ENCODE measurements at regions not wholly inside any gene's neighbourhood (a gene's known extent, or its start where the extent isn't known, plus 50 kb on each side); places are given as distances from the start of the nearest gene placed in this dataset.

DNA sequence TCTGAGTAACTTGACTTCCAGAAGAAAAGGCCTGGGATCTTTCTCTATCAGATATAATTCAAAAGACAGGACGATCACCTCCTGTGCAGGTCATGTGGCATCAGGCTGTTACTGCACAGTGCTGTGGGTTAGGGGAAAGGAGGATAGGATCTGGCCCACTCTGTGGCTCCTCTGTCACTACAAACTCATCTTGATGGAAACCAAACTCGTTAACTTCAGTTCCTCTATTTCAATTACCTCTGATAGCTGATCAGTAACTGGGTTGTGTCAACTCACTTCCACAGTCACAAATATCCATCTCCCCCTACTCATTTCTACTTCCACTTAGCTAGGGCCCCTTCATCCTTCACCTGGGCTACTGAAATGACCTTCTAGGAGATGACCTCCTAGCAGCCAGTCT is 95.2 kb downstream of the RCN1 start:
- dilution Hi-C loops (cut with HindIII; ENCODE audit: low sequenced_read_pairs, unreplicated experiment): no loop called here
- in situ Hi-C loops (cut with MboI; ENCODE audit: low sequenced_read_pairs): no loop called here
- Histone ChIP-seq H3K27me3 (ENCODE audit: control insufficient read depth, insufficient read depth, low read length) (peaks cover 25% of the 10 kb centered on the region), H2BK120ac (ENCODE audit: low read depth, low read length) (no peak overlapping the region), H3K14ac (replicated peaks; ENCODE audit: low read depth, low read length) (no peak overlapping the region), H3K18ac (ENCODE audit: low read depth, low read length) (no peak overlapping the region), H3K9me1 (ENCODE audit: insufficient read depth, low read length) (no peaks in the 10 kb centered on the region), H3K4me3 (ENCODE audit: insufficient read depth, low read depth, low read length) (no peak overlapping the region), H4K8ac (ENCODE audit: low read depth in 2 of 2, low read length in 2 of 2) (no peak overlapping the region), H3K56ac (ENCODE audit: extremely low read depth, insufficient read depth, low read length) (no peak overlapping the region), H2AK9ac (replicated peaks; ENCODE audit: low read depth, low read length, poor library complexity) (no peak overlapping the region), H3K9me3 (ENCODE audit: control insufficient read depth, insufficient read depth, low read length) (no peaks in the 10 kb centered on the region), H2BK5ac (ENCODE audit: low read depth, low read length, poor library complexity, severe bottlenecking) (no peak overlapping the region), H2BK20ac (ENCODE audit: low read depth, low read length) (no peak overlapping the region), H3K79me1 (ENCODE audit: low read depth in 1 of 2, low read length in 2 of 2) (no peaks in the 10 kb centered on the region), H2AK5ac (ENCODE audit: low read depth, low read length) (no peak overlapping the region), H3K27ac (ENCODE audit: insufficient read depth, low read length) (no peak overlapping the region), H3K4me2 (ENCODE audit: low read depth, low read length) (no peak overlapping the region), H4K20me1 (ENCODE audit: insufficient read depth, low read length) (no peaks in the 10 kb centered on the region), H3K4me1 (ENCODE audit: control insufficient read depth, insufficient read depth, low read length) (no peaks in the 10 kb centered on the region), H3K9ac (ENCODE audit: low read depth, low read length) (no peak overlapping the region), H4K91ac (ENCODE audit: insufficient read depth, low read depth, low read length) (no peak overlapping the region), H3K36me3 (ENCODE audit: control insufficient read depth, insufficient read depth, low read length) (no peaks in the 10 kb centered on the region), H4K5ac (ENCODE audit: low read depth, low read length) (no peak overlapping the region), H3K23ac (ENCODE audit: low read depth, low read length) (no peak overlapping the region), H2BK15ac (ENCODE audit: low read depth, low read length) (no peak overlapping the region), H2AFZ (replicated peaks; ENCODE audit: low read length, poor library complexity) (no peak overlapping the region), H3K4ac (ENCODE audit: low read depth, low read length) (no peak overlapping the region)
- WGBS, 2 experiments (ENCODE audit: extremely low coverage in 2 of 2, insufficient read length in 1 of 2): 83% methylated on average over 1 of the region's 2 CpGs; no CpG with 5 or more reads in 1 of the 2 experiments
- intact Hi-C loops (cut with micrococcal nuclease): no loop called here
- ChIA-PET CTCF (no interaction called here), POLR2A (ENCODE audit: unreplicated experiment) (no interaction called here)
- no TSS peak for BruUV-seq (replicated peaks)
- ATAC-seq (ENCODE audit: low read depth) (no peak), DNase-seq (no peak)
- no peak for TF ChIP-seq MAFK (IDR thresholded peaks at IDR 0.05; ENCODE audit: low read depth, low read length)
- TF ChIP-seq, protein P1, sequence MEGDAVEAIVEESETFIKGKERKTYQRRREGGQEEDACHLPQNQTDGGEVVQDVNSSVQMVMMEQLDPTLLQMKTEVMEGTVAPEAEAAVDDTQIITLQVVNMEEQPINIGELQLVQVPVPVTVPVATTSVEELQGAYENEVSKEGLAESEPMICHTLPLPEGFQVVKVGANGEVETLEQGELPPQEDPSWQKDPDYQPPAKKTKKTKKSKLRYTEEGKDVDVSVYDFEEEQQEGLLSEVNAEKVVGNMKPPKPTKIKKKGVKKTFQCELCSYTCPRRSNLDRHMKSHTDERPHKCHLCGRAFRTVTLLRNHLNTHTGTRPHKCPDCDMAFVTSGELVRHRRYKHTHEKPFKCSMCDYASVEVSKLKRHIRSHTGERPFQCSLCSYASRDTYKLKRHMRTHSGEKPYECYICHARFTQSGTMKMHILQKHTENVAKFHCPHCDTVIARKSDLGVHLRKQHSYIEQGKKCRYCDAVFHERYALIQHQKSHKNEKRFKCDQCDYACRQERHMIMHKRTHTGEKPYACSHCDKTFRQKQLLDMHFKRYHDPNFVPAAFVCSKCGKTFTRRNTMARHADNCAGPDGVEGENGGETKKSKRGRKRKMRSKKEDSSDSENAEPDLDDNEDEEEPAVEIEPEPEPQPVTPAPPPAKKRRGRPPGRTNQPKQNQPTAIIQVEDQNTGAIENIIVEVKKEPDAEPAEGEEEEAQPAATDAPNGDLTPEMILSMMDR (conservative IDR thresholded peaks at IDR 0.05; ENCODE audit: low read depth, low read length): no peak
- no peak for TF ChIP-seq RFX5 (IDR thresholded peaks at IDR 0.05; ENCODE audit: low read depth, low read length)
- TF ChIP-seq RCOR1 (IDR thresholded peaks at IDR 0.05; ENCODE audit: insufficient replicate concordance, low read length): no peak
- no peak for TF ChIP-seq SMC3 (IDR thresholded peaks at IDR 0.05; ENCODE audit: low read depth, low read length)
- TF ChIP-seq FOS (IDR thresholded peaks at IDR 0.05; ENCODE audit: low read depth, low read length): no peak
- no peak for TF ChIP-seq RAD21 (IDR thresholded peaks at IDR 0.05; ENCODE audit: low read length)
- TF ChIP-seq POLR2A (IDR thresholded peaks at IDR 0.05; ENCODE audit: low read depth, low read length): no peak
- TF ChIP-seq BHLHE40 (IDR thresholded peaks at IDR 0.05; ENCODE audit: low read depth, low read length): no peak
- TF ChIP-seq, protein P2, sequence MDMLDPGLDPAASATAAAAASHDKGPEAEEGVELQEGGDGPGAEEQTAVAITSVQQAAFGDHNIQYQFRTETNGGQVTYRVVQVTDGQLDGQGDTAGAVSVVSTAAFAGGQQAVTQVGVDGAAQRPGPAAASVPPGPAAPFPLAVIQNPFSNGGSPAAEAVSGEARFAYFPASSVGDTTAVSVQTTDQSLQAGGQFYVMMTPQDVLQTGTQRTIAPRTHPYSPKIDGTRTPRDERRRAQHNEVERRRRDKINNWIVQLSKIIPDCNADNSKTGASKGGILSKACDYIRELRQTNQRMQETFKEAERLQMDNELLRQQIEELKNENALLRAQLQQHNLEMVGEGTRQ (IDR thresholded peaks at IDR 0.05; ENCODE audit: low read depth, low read length): no peak
- TF ChIP-seq MAZ (IDR thresholded peaks at IDR 0.05; ENCODE audit: borderline replicate concordance, low read depth, low read length): no peak
- TF ChIP-seq NFE2L2 (IDR thresholded peaks at IDR 0.05; ENCODE audit: low read depth, low read length): no peak
- TF ChIP-seq, protein P3, sequence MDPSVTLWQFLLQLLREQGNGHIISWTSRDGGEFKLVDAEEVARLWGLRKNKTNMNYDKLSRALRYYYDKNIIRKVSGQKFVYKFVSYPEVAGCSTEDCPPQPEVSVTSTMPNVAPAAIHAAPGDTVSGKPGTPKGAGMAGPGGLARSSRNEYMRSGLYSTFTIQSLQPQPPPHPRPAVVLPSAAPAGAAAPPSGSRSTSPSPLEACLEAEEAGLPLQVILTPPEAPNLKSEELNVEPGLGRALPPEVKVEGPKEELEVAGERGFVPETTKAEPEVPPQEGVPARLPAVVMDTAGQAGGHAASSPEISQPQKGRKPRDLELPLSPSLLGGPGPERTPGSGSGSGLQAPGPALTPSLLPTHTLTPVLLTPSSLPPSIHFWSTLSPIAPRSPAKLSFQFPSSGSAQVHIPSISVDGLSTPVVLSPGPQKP (IDR thresholded peaks at IDR 0.05; ENCODE audit: borderline replicate concordance, low read depth, low read length): no peak
- TF ChIP-seq CHD1 (IDR thresholded peaks at IDR 0.05; ENCODE audit: low read depth, low read length): no peak
- no peak for TF ChIP-seq MXI1 (IDR thresholded peaks at IDR 0.05; ENCODE audit: borderline replicate concordance, low read depth, low read length)
- TF ChIP-seq CEBPB (IDR thresholded peaks at IDR 0.05; ENCODE audit: low read depth, low read length): no peak

Data from IMR-90 (cell line).